ENCODE measurements at regions not wholly inside any gene's neighbourhood (a gene's known extent, or its start where the extent isn't known, plus 50 kb on each side); places are given as distances from the start of the nearest gene placed in this dataset.

DNA sequence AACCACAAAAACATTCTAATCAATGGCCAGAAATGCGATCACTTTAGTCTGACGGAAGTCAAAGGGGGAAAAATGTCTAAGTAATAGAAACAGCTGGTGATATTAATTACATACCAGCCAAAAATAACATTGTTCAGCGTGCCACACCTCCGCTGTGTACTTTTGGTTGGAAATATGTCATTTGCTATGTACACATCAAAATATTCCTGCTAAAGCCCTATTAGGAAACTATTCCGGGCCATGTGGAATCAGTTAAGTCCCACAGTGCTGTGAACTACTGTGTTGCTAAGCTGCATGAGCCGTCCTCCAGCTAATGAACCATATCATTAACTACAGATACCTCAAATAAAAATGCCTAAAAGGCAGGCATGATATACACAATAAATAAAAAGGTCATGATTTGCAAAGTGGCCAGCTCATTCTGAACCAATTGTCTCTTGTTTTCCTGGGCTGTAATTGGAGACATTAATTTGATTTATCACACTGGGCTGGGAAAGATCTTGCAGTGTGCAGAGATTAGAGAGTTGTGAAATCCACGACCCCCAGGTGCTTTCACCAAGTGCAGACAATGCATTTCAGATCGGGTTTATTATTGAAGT, 200.5 kb upstream of the LRTM1 start:
- TF ChIP-seq, protein P1, sequence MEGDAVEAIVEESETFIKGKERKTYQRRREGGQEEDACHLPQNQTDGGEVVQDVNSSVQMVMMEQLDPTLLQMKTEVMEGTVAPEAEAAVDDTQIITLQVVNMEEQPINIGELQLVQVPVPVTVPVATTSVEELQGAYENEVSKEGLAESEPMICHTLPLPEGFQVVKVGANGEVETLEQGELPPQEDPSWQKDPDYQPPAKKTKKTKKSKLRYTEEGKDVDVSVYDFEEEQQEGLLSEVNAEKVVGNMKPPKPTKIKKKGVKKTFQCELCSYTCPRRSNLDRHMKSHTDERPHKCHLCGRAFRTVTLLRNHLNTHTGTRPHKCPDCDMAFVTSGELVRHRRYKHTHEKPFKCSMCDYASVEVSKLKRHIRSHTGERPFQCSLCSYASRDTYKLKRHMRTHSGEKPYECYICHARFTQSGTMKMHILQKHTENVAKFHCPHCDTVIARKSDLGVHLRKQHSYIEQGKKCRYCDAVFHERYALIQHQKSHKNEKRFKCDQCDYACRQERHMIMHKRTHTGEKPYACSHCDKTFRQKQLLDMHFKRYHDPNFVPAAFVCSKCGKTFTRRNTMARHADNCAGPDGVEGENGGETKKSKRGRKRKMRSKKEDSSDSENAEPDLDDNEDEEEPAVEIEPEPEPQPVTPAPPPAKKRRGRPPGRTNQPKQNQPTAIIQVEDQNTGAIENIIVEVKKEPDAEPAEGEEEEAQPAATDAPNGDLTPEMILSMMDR (IDR thresholded peaks at IDR 0.05; ENCODE audit: low read depth, low read length, poor library complexity, severe bottlenecking): no peak
- no peak for TF ChIP-seq EZH2phosphoT487 (IDR thresholded peaks at IDR 0.05; ENCODE audit: borderline replicate concordance, low read length)

Data from DOHH2 (cell line).